GM23248 (cell line): ENCODE measurements at regions not wholly inside any gene's neighbourhood (a gene's known extent, or its start where the extent isn't known, plus 50 kb on each side); places are given as distances from the start of the nearest gene placed in this dataset.

Source experiments
- EZH2 ChIP-seq: fragments of 200-600 bp; sonication (generic); IDR thresholded peaks from 2 replicates; pipeline ENCODE4 v1.6.1; 2018; ENCODE audit warnings: antibody characterized with exemption, mild to moderate bottlenecking; ENCODE audit not compliant: insufficient read depth, poor library complexity, severe bottlenecking
- EZH2phosphoT487 ChIP-seq: fragments of 200-600 bp; sonication (generic); IDR thresholded peaks from 2 replicates; pipeline ENCODE4 v1.6.1; 2018; ENCODE audit warnings: antibody characterized with exemption, moderate library complexity, mild to moderate bottlenecking, low read depth; ENCODE audit not compliant: insufficient read depth

GRCh38 chr4:104815665-104816064 lies 321.0 kb upstream of the CXXC4 start:
- TF ChIP-seq EZH2 (no peak), EZH2phosphoT487 (no peak)
